ENCODE measurements at regions not wholly inside any gene's neighbourhood (a gene's known extent, or its start where the extent isn't known, plus 50 kb on each side); places are given as distances from the start of the nearest gene placed in this dataset.

- DNase-seq = no peak
Measured at GRCh38 chr6:2502096-2502997, 248.4 kb downstream of the MYLK4 start.

- DNase-seq = no peak
Measured at GRCh38 chr6:2497922-2498623, 252.6 kb downstream of the MYLK4 start.

GRCh38 chr6:2496291-2496690, 250.9 kb upstream of the GMDS start:
- DNase-seq = no peak

GRCh38 chr6:2492686-2493523, 247.5 kb upstream of the GMDS start:
- no peak for DNase-seq

GRCh38 chr6:2491137-2491536, 245.7 kb upstream of the GMDS start:
- DNase-seq = no peak

GRCh38 chr6:2488578-2488977, 243.2 kb upstream of the GMDS start:
- DNase-seq = no peak

- no peak for DNase-seq
Measured at GRCh38 chr6:2485116-2485515, 239.7 kb upstream of the GMDS start.

- no peak for DNase-seq
Measured at GRCh38 chr6:2482773-2483172, 237.4 kb upstream of the GMDS start.

- no peak for DNase-seq
Measured at GRCh38 chr6:2481307-2481706, 235.9 kb upstream of the GMDS start.

- no peak for DNase-seq
Measured at GRCh38 chr6:2480267-2480966, 235.0 kb upstream of the GMDS start.

GRCh38 chr6:2478200-2478599, 232.8 kb upstream of the GMDS start:
- DNase-seq = no peak

GRCh38 chr6:2477666-2478065, 232.3 kb upstream of the GMDS start:
- no peak for DNase-seq

GRCh38 chr6:2477250-2477649, 231.8 kb upstream of the GMDS start:
- DNase-seq = no peak

- no peak for DNase-seq
Measured at GRCh38 chr6:2476376-2476775, 231.0 kb upstream of the GMDS start.

GRCh38 chr6:2471472-2471871, 226.1 kb upstream of the GMDS start:
- DNase-seq = no peak

- no peak for DNase-seq
Measured at GRCh38 chr6:2469428-2469827, 224.0 kb upstream of the GMDS start.

GRCh38 chr6:2468601-2468955, 223.2 kb upstream of the GMDS start:
- DNase-seq = no peak

GRCh38 chr6:2467929-2468600, 222.7 kb upstream of the GMDS start:
- no peak for DNase-seq

- DNase-seq = no peak
Measured at GRCh38 chr6:2465336-2465735, 219.9 kb upstream of the GMDS start.

GRCh38 chr6:2464641-2465040, 219.2 kb upstream of the GMDS start:
- DNase-seq = no peak

- DNase-seq = no peak
Measured at GRCh38 chr6:2462831-2463230, 217.4 kb upstream of the GMDS start.

GRCh38 chr6:2460216-2460745, 214.9 kb upstream of the GMDS start:
- no peak for DNase-seq
